HG03378 (cell line): ENCODE measurements at regions not wholly inside any gene's neighbourhood (a gene's known extent, or its start where the extent isn't known, plus 50 kb on each side); places are given as distances from the start of the nearest gene placed in this dataset.

ENCODE experiments used
- ATAC-seq: cut with Tn5 transposase; IDR thresholded peaks from one replicate; pipeline ENCODE4 v1.9.1; 2021; ENCODE audit warnings: mild to moderate bottlenecking, moderate library complexity; ENCODE audit not compliant: unreplicated experiment

DNA sequence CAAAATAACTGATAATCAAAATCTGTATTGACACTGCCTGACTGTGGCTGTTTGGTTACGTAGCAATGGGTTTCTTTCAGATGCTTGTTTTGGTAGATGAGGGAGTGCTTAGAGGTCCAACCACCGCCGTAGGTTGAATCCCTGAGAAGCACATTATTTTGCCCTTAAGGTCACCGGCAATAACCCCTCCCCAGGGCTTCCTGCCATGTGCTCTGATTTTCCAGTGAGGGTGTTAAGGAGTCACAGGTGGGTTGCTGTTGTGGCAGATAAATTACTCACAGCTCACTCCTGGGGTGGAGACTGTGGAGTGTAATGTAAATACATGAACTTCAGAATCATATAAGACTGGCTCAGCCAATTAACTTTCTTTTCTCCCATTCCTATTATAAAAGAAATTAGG lies 81.5 kb upstream of the ZP4 start:
- ATAC-seq: no peak

DNA sequence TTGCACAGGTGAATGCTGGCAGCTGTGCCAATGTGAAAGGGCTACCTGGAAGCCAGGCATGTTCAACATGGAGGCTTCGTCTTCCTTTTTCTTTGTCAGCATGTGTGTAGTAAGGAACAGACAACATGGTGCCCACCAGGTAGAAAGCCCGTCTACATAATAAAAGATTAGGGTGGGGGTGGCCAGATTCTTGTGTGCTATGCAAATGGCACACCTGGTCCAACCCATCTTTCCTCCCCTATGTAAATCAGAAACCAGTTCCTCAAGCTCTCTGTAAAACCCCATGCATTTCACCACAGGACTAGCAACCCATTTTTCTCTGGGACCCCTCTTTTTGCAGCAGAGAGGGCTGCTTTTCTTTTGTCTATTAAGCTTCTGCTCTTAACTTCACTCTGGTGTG lies 72.3 kb upstream of the ZP4 start:
- no peak for ATAC-seq

DNA sequence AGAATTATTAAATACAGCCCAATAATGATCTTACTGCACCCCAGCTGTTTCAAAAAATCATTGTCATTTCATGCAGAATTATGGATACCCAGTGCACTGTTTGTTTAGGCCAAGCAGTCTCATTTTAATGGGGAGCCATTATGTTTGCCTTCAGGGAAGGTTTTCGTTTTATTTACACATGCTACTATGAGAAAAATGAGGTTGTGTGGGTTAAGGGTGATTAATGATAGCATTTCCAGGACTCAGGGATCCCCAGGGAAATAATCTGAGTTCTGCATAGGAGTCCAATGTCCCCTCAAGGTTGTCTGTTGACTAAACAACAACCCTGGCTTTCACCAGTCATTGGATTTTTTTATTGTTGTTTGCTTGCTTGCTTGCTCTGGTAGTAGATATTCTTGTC lies 71.0 kb upstream of the ZP4 start:
- ATAC-seq: no peak

DNA sequence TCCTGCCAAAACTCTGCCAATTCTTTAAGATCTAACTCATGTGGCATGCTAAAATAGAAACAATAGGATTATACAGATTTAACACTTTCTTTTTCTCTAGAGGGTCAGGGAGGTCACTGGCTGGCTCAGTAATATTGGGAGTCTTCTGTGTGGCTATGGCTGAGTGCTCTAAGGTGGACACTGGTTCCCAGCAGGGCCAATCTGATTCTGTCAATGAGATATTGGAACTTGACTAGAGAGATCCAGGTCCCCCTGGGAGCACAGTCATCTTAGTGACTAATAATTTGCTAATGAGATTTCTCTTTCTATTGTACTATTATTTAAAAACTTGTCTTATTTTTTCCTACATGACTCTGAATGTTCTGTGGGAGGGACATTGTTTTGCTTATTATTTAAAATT lies 69.1 kb upstream of the ZP4 start:
- no peak for ATAC-seq

DNA sequence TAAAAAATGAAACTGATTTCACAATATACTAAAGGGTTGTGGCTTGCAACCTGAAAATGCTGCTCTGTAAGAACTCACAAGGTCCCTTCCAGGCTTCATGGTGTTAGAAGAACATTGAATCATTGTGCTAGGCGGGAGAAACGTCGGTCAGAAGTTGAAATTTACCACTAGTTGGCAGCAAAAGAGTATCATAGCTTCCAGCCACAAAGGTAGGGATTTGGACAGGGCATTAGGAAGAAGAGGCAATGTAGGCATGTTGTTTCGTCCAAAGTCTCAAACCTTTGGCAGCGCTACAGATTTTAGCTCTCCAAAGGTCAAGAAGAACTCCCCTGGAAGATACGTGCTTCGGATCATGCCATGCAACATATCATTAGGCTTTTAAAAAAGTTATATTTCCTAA lies 62.5 kb upstream of the ZP4 start:
- ATAC-seq: no peak
